GM18861 (cell line): ENCODE measurements at regions not wholly inside any gene's neighbourhood (a gene's known extent, or its start where the extent isn't known, plus 50 kb on each side); places are given as distances from the start of the nearest gene placed in this dataset.
"Not testable (repeated sequence)": the region's sequence is repeated elsewhere in the genome, so short reads cannot be mapped to it uniquely, and the experiment has no call there.

ENCODE experiments used
- ATAC-seq: cut with Tn5 transposase; IDR thresholded peaks from one replicate; pipeline ENCODE4 v1.9.1; 2021; ENCODE audit not compliant: unreplicated experiment

- no peak for ATAC-seq
Measured at GRCh38 chr6:80441131-80441530, 334.7 kb downstream of the BCKDHB start.

- ATAC-seq, result no peak
Measured at GRCh38 chr6:80440496-80441115, 334.1 kb downstream of the BCKDHB start.

GRCh38 chr6:80439721-80440470 is 333.4 kb downstream of the BCKDHB start:
- ATAC-seq, result no peak

- ATAC-seq, result no peak
Measured at GRCh38 chr6:80438772-80439171, 332.3 kb downstream of the BCKDHB start.

- ATAC-seq, result no peak
Measured at GRCh38 chr6:80437801-80438200, 331.3 kb downstream of the BCKDHB start.

GRCh38 chr6:80437221-80437620 is 330.8 kb downstream of the BCKDHB start:
- no peak for ATAC-seq

- ATAC-seq, result no peak
Measured at GRCh38 chr6:80436663-80437062, 330.2 kb downstream of the BCKDHB start.

- no peak for ATAC-seq
Measured at GRCh38 chr6:80435457-80435856, 329.0 kb downstream of the BCKDHB start.

GRCh38 chr6:80434691-80435350 is 328.4 kb downstream of the BCKDHB start:
- ATAC-seq, result no peak

- no peak for ATAC-seq
Measured at GRCh38 chr6:80433673-80434025, 327.2 kb downstream of the BCKDHB start.

- ATAC-seq, result no peak
Measured at GRCh38 chr6:80433010-80433672, 326.7 kb downstream of the BCKDHB start.

GRCh38 chr6:80425089-80425823 is 318.8 kb downstream of the BCKDHB start:
- no peak for ATAC-seq

- ATAC-seq, result no peak
Measured at GRCh38 chr6:80411486-80411885, 305.0 kb downstream of the BCKDHB start.

GRCh38 chr6:80407976-80408375 is 301.5 kb downstream of the BCKDHB start:
- not testable (repeated sequence) for ATAC-seq

- ATAC-seq, result no peak
Measured at GRCh38 chr6:80404889-80405288, 298.4 kb downstream of the BCKDHB start.

GRCh38 chr6:80403365-80403764 is 296.9 kb downstream of the BCKDHB start:
- ATAC-seq, result no peak

- ATAC-seq, result no peak
Measured at GRCh38 chr6:80402266-80402665, 295.8 kb downstream of the BCKDHB start.
